ENCODE measurements at regions not wholly inside any gene's neighbourhood (a gene's known extent, or its start where the extent isn't known, plus 50 kb on each side); places are given as distances from the start of the nearest gene placed in this dataset.
A peak's percentile ranks its signal among the peaks of the same experiment; 100 is the strongest.

- no peak for DNase-seq (ENCODE audit: low read depth)
- ChIA-PET CTCF (interaction anchor here (0.8 to 7.3 kb wide), 7 partner anchors 16 to 242 kb away, joined by 3 to 77 read pairs (median 6); no protein-coding TSS in a partner anchor), POLR2A (no interaction called here)
- Histone ChIP-seq H3K36me3 (ENCODE audit: control insufficient read depth, insufficient read depth, low read length) (peaks cover 31% of the 10 kb centered on the region), H3K27me3 (ENCODE audit: control insufficient read depth, insufficient read depth, low read length) (no peaks in the 10 kb centered on the region), H3K4me3 (ENCODE audit: low read depth, low read length) (peak overlapping the region; percentile 98)
- no peak for TF ChIP-seq CTCF (IDR thresholded peaks at IDR 0.05; ENCODE audit: insufficient read depth, low read depth, low read length)
Observed at GRCh38 chr22:46072110-46072881, 78.0 kb upstream of the PPARA start.

GRCh38 chr22:46072981-46073682 is 77.2 kb upstream of the PPARA start:
- Histone ChIP-seq H3K27me3 (ENCODE audit: control insufficient read depth, insufficient read depth, low read length) (no peaks in the 10 kb centered on the region), H3K4me3 (ENCODE audit: low read depth, low read length) (peak overlapping the region; percentile 98), H3K36me3 (ENCODE audit: control insufficient read depth, insufficient read depth, low read length) (peaks cover 31% of the 10 kb centered on the region)
- ChIA-PET CTCF (interaction anchor here (0.8 to 7.3 kb wide), 10 partner anchors 10 to 241 kb away, joined by 3 to 77 read pairs (median 6); no protein-coding TSS in a partner anchor), POLR2A (no interaction called here)
- TF ChIP-seq CTCF (IDR thresholded peaks at IDR 0.05; ENCODE audit: insufficient read depth, low read depth, low read length), result no peak
- DNase-seq (ENCODE audit: low read depth), result no peak

DNA sequence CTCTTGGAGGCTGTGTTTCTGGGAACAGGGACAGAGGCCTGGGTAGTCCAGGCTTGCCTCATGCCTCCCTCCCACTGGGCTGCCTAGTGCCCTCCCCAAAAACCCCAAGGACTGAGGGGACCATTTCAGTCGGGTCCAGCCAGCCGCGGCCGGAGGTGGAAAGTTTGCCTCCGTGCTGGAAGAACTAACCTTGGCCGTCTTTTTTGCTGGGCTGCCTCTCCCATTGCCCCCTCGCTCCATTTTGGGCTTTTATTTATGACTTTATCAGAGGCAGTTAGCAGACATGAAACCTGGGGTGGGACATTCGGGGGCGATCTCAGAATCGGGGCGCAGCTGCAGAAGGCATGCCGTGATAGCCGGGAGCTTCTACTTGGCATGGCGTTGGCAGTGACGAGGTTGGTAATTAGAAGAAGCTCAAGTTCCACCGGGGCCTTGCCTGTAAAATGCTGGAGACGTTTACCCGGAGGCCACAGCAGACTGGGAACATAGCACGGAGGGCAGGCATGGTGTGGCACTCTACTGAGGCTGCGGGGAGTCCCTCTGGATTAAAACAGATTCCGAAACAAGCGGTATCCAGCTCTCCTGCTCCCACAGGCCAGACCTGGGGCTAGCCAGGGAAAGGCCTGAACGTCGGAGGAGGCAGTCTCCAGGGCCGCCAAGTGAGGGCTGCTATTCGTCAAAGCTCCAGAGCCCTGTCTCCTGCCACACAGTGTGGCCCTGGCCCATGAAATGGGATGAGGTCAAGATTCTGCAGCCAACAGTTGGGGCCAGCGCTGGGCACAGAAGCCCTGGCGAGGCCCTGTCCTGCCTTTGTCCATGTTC is 76.4 kb upstream of the PPARA start:
- H3K27me3 ChIP-seq (ENCODE audit: control insufficient read depth, insufficient read depth, low read length), result no peaks in the 10 kb centered on the region
- TF ChIP-seq CTCF (IDR thresholded peaks at IDR 0.05; ENCODE audit: insufficient read depth, low read depth, low read length), result no peak
- POLR2A ChIA-PET, result interaction anchor here (0.8 to 1.4 kb wide), 2 partner anchors 15 to 68 kb away, joined by 3 to 5 read pairs; no protein-coding TSS in a partner anchor
- peaks cover 34% of the 10 kb centered on the region for H3K36me3 ChIP-seq (ENCODE audit: control insufficient read depth, insufficient read depth, low read length)
- CTCF ChIA-PET, result interaction anchor here (0.8 to 7.3 kb wide), 9 partner anchors 11 to 240 kb away, joined by 3 to 77 read pairs (median 6); no protein-coding TSS in a partner anchor
- DNase-seq (ENCODE audit: low read depth), result no peak
- H3K4me3 ChIP-seq (ENCODE audit: low read depth, low read length), result peak overlapping the region; percentile 98

GRCh38 chr22:46074771-46075551 is 75.4 kb upstream of the PPARA start:
- H3K4me3 ChIP-seq (ENCODE audit: low read depth, low read length), result peak overlapping the region; percentile 98
- CTCF ChIA-PET, result interaction anchor here (0.7 to 7.3 kb wide), 6 partner anchors 42 to 74 kb away, joined by 3 to 77 read pairs (median 8); no protein-coding TSS in a partner anchor
- no peaks in the 10 kb centered on the region for H3K27me3 ChIP-seq (ENCODE audit: control insufficient read depth, insufficient read depth, low read length)
- no peak for TF ChIP-seq CTCF (IDR thresholded peaks at IDR 0.05; ENCODE audit: insufficient read depth, low read depth, low read length)
- DNase-seq (ENCODE audit: low read depth), result no peak
- POLR2A ChIA-PET, result interaction anchor here (1.4 kb wide), 1 partner anchor 69 kb away, joined by 3 read pairs; no protein-coding TSS in a partner anchor
- H3K36me3 ChIP-seq (ENCODE audit: control insufficient read depth, insufficient read depth, low read length), result peaks cover 40% of the 10 kb centered on the region

Data from BJ (cell line).